OCI-LY3 (cell line): ENCODE measurements at regions not wholly inside any gene's neighbourhood (a gene's known extent, or its start where the extent isn't known, plus 50 kb on each side); places are given as distances from the start of the nearest gene placed in this dataset.

Experiments
- H2AFZ ChIP-seq: fragments of 200-600, 300-600 bp; shearing (Covaris generic); 2 replicates; pipeline ENCODE4 v1.6.0; 2014; ENCODE audit warnings: antibody characterized with exemption, low read depth, low read length
- H3K27ac ChIP-seq: fragments of 200-600, 300-600 bp; sonication (generic); 2 replicates; pipeline ENCODE4 v1.5.1; 2014; ENCODE audit warnings: mild to moderate bottlenecking, low read length, moderate library complexity, mixed read lengths
- H3K27me3 ChIP-seq: fragments of 200-600, 300-600 bp; sonication (generic); 2 replicates; pipeline ENCODE4 v1.6.1; 2014; ENCODE audit warnings: low read depth, low read length, mixed read lengths
- H3K36me3 ChIP-seq: fragments of 200-600, 300-600 bp; sonication (generic); replicated peaks from 2 replicates; pipeline ENCODE3; 2014; ENCODE audit warnings: low read depth, low read length, mixed read lengths
- H3K4me1 ChIP-seq: fragments of 300-600, 200-600 bp; sonication (generic); 2 replicates; pipeline ENCODE4 v1.6.1; 2014; ENCODE audit warnings: low read length, mixed read lengths
- H3K4me2 ChIP-seq: fragments of 200-600, 300-600 bp; sonication (generic); 2 replicates; pipeline ENCODE4 v1.6.1; 2014; ENCODE audit warnings: low read length, mixed read lengths
- H3K4me3 ChIP-seq: fragments of 300-600, 200-600 bp; sonication (generic); 2 replicates; pipeline ENCODE4 v1.5.1; 2014; ENCODE audit warnings: antibody characterized with exemption, mild to moderate bottlenecking, low read length, moderate library complexity
- H3K79me2 ChIP-seq: fragments of 300-600, 200-600 bp; shearing (Covaris generic); 2 replicates; pipeline ENCODE4 v1.6.1; 2014; ENCODE audit warnings: mild to moderate bottlenecking, low read length, mixed read lengths
- H3K9ac ChIP-seq: fragments of 300-600, 200-600 bp; shearing (Covaris generic); 2 replicates; pipeline ENCODE4 v1.6.0; 2014; ENCODE audit warnings: mild to moderate bottlenecking, low read length, moderate library complexity
- H3K9me3 ChIP-seq: fragments of 200-600, 300-600 bp; shearing (Covaris generic); 2 replicates; pipeline ENCODE4 v1.6.1; 2014; ENCODE audit warnings: low read length, mixed read lengths; ENCODE audit not compliant: insufficient read depth
- H4K20me1 ChIP-seq: fragments of 200-600, 300-600 bp; sonication (generic); 2 replicates; pipeline ENCODE4 v1.6.1; 2016; ENCODE audit warnings: low read length, mixed read lengths; ENCODE audit not compliant: insufficient read depth
- CTCF ChIP-seq: fragments of 200-600, 300-600 bp; sonication (generic); IDR thresholded peaks from 2 replicates; pipeline ENCODE4 v1.5.1; 2014; ENCODE audit warnings: antibody characterized with exemption, low read length, low read depth
- EZH2phosphoT487 ChIP-seq: fragments of 200-600 bp; shearing (Covaris generic); IDR thresholded peaks from 2 replicates; pipeline ENCODE4 v1.6.1; 2018; ENCODE audit warnings: antibody characterized with exemption, mixed run types, low read depth

- Histone ChIP-seq H3K27ac (no peak overlapping the region), H4K20me1 (no peaks in the 10 kb centered on the region; the same call in 1 of the 2 replicates), H3K4me2 (no peak overlapping the region), H3K9me3 (no peaks in the 10 kb centered on the region), H3K79me2 (no peaks in the 10 kb centered on the region), H2AFZ (no peak overlapping the region), H3K4me1 (no peaks in the 10 kb centered on the region), H3K27me3 (peaks cover 41% of the 10 kb centered on the region), H3K9ac (no peak overlapping the region), H3K4me3 (no peak overlapping the region), H3K36me3 (no peaks in the 10 kb centered on the region)
- no peak for TF ChIP-seq EZH2phosphoT487
- TF ChIP-seq CTCF = no peak
These were observed 528.4 kb upstream of the PROK2 start for GRCh38 chr3:72313308-72313707.

- no peaks in the 10 kb centered on the region for H3K9me3 ChIP-seq
- H3K4me3 ChIP-seq = no peak overlapping the region
- no peak overlapping the region for H2AFZ ChIP-seq
- no peaks in the 10 kb centered on the region for H3K79me2 ChIP-seq
- no peak overlapping the region for H3K9ac ChIP-seq
- no peaks in the 10 kb centered on the region for H3K4me1 ChIP-seq
- H3K27ac ChIP-seq = no peak overlapping the region
- no peaks in the 10 kb centered on the region; the same call in 1 of the 2 replicates for H4K20me1 ChIP-seq
- no peaks in the 10 kb centered on the region for H3K36me3 ChIP-seq
- H3K27me3 ChIP-seq = peaks cover 44% of the 10 kb centered on the region
- TF ChIP-seq EZH2phosphoT487 (no peak), CTCF (no peak)
- no peak overlapping the region for H3K4me2 ChIP-seq
These were observed 527.4 kb upstream of the PROK2 start for GRCh38 chr3:72312339-72312738.

DNA sequence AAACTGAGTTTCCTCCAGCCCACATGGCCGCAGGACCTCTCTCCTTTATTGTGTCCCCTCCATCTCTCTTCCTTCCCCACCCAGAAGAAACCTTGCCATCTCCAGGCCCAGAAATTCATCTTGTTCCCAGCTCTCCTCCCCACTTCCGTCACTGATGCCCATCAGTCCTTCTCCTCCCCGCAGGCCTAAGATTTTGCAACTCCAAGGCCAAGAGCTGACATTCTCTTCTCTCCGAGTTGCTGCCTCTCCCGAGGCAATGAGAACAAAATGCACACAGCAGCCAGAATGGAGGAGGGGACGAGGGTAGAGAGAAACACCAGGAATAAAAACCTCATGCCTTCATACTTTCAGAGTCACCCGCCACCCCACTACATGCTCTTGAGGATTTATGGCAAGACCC, 526.5 kb upstream of the PROK2 start:
- H3K9me3 ChIP-seq = no peaks in the 10 kb centered on the region
- no peaks in the 10 kb centered on the region for H3K79me2 ChIP-seq
- no peak overlapping the region for H2AFZ ChIP-seq
- no peaks in the 10 kb centered on the region for H3K36me3 ChIP-seq
- H3K27ac ChIP-seq = no peak overlapping the region
- H4K20me1 ChIP-seq = no peaks in the 10 kb centered on the region; the same call in 1 of the 2 replicates
- H3K4me3 ChIP-seq = no peak overlapping the region
- no peak for TF ChIP-seq EZH2phosphoT487
- TF ChIP-seq CTCF = no peak
- H3K27me3 ChIP-seq = peaks cover 47% of the 10 kb centered on the region
- H3K4me1 ChIP-seq = no peaks in the 10 kb centered on the region
- no peak overlapping the region for H3K9ac ChIP-seq
- no peak overlapping the region for H3K4me2 ChIP-seq

GRCh38 chr3:72310419-72311380, 525.8 kb upstream of the PROK2 start:
- TF ChIP-seq CTCF (no peak), EZH2phosphoT487 (no peak)
- Histone ChIP-seq H3K27ac (no peak overlapping the region), H2AFZ (no peak overlapping the region), H3K27me3 (peaks cover 53% of the 10 kb centered on the region), H3K79me2 (no peaks in the 10 kb centered on the region), H3K4me1 (no peaks in the 10 kb centered on the region), H3K9me3 (no peaks in the 10 kb centered on the region), H3K36me3 (no peaks in the 10 kb centered on the region), H3K4me3 (no peak overlapping the region), H3K9ac (no peak overlapping the region), H4K20me1 (no peaks in the 10 kb centered on the region; the same call in 1 of the 2 replicates), H3K4me2 (no peak overlapping the region)
